Suprapubic skin (tissue), 4 donors: ENCODE measurements at regions not wholly inside any gene's neighbourhood (a gene's known extent, or its start where the extent isn't known, plus 50 kb on each side); places are given as distances from the start of the nearest gene placed in this dataset.

Source experiments
- DNase-seq, 2 donors: peaks; one replicate each; pipeline ENCODE4 v3.0.0-alpha.2; 2019; ENCODE audit warnings: low spot score in 2 of 2
- H3K27ac ChIP-seq: fragments of 200-600 bp; sonication (generic); one replicate; pipeline ENCODE4 v1.5.1; 2019
- H3K27me3 ChIP-seq: fragments of 200-600 bp; sonication (generic); one replicate; pipeline ENCODE4 v1.5.1; 2019
- H3K36me3 ChIP-seq: fragments of 200-600 bp; sonication (generic); one replicate; pipeline ENCODE4 v1.5.1; 2019
- H3K4me1 ChIP-seq: fragments of 200-600 bp; sonication (generic); one replicate; pipeline ENCODE4 v1.5.1; 2019
- H3K4me3 ChIP-seq: fragments of 200-600 bp; sonication (generic); one replicate; pipeline ENCODE4 v1.5.1; 2019; ENCODE audit warnings: mild to moderate bottlenecking
- H3K9me3 ChIP-seq: fragments of 200-600 bp; sonication (generic); one replicate; pipeline ENCODE4 v1.5.1; 2019
- CTCF ChIP-seq, 2 donors: fragments of 200-600 bp in 1 of 2; fragments of 450-650 bp in 1 of 2; sonication (generic) in 1 of 2; IDR thresholded peaks; one replicate each; pipeline ENCODE4 v1.5.1; 2016 to 2019; ENCODE audit warnings: antibody characterized with exemption in 2 of 2, mild to moderate bottlenecking in 1 of 2, moderate library complexity in 1 of 2
- EP300 ChIP-seq: sonication (generic); formaldehyde crosslinking; IDR thresholded peaks from one replicate; pipeline ENCODE4 v1.6.1; 2017; ENCODE audit warnings: antibody characterized with exemption
- POLR2A ChIP-seq, 2 donors: fragments of 450-650 bp; IDR thresholded peaks; one replicate each; pipeline ENCODE4 v1.6.1; 2017; ENCODE audit warnings: antibody characterized with exemption in 2 of 2, mild to moderate bottlenecking in 2 of 2, moderate library complexity in 2 of 2
- POLR2AphosphoS5 ChIP-seq, 3 donors: sonication (generic); formaldehyde crosslinking; IDR thresholded peaks; one replicate each; pipeline ENCODE4 v1.6.1; 2017; ENCODE audit warnings: antibody characterized with exemption in 3 of 3
- WGBS: methylation state at CpG from one replicate; pipeline ENCODE4 v1.1.5; 2018; 5-methylcytosine and 5-hydroxymethylcytosine counted together

- no peak for DNase-seq
- WGBS = 78% methylated on average over 5 of the region's 5 CpGs
- no peaks in the 10 kb centered on the region for H3K27me3 ChIP-seq
- no peak overlapping the region for H3K4me3 ChIP-seq
- no peaks in the 10 kb centered on the region for H3K9me3 ChIP-seq
- H3K4me1 ChIP-seq = no peaks in the 10 kb centered on the region
- TF ChIP-seq EP300 (no peak), POLR2AphosphoS5 (IDR thresholded peaks at IDR 0.05) (no peak), POLR2A (IDR thresholded peaks at IDR 0.05) (no peak), CTCF (IDR thresholded peaks at IDR 0.05) (no peak)
- H3K36me3 ChIP-seq = no peaks in the 10 kb centered on the region
- no peak overlapping the region for H3K27ac ChIP-seq
These were observed 163.8 kb downstream of the SUCLA2 start for GRCh38 chr13:47837104-47837880.

DNA sequence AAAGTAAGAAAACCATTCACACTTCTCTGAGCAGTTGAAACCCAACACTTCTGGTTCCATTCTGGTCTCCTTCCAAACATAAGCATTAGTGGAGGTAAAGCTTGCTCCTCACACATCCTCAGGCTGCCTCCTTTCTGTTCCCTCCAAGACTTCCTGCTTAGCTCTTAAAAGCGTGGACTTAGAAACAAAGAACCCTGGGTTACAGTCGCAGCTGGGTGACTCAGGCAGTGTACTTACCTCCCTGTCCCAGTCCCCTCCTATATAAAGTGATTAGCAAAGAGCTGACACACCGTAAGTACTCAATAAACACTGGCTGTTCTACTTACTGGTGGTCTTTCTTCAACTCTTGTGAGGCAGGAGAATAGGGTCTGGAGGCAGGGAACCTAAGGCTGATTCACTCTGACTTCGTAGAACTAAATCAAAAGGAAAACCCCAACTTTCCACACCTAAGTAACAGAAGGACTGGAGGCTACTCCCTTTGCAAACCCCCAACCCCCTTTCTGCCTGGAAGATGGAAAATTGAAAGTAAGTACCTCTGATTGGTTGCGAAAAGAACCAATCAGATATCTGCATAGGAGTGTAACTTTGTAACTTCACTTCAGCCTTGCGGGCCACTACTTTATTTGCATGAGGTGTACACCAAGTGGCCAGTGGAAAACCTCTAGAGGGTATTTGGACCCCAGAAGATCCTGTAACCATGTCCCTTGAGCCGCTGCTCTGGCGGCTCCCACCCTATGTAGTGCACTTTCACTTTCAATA, 165.4 kb downstream of the SUCLA2 start:
- H3K36me3 ChIP-seq = no peaks in the 10 kb centered on the region
- no peaks in the 10 kb centered on the region for H3K4me1 ChIP-seq
- no peaks in the 10 kb centered on the region for H3K27me3 ChIP-seq
- 87% methylated on average over 8 of the region's 8 CpGs for WGBS
- DNase-seq = no peak
- H3K27ac ChIP-seq = no peak overlapping the region
- TF ChIP-seq POLR2A (IDR thresholded peaks at IDR 0.05) = no peak
- TF ChIP-seq EP300 = no peak
- no peak for TF ChIP-seq CTCF (IDR thresholded peaks at IDR 0.05)
- no peak for TF ChIP-seq POLR2AphosphoS5 (IDR thresholded peaks at IDR 0.05)
- no peak overlapping the region for H3K4me3 ChIP-seq
- no peaks in the 10 kb centered on the region for H3K9me3 ChIP-seq

GRCh38 chr13:47832458-47832972, 168.6 kb downstream of the SUCLA2 start:
- no peaks in the 10 kb centered on the region for H3K4me1 ChIP-seq
- DNase-seq = no peak
- no peaks in the 10 kb centered on the region for H3K27me3 ChIP-seq
- H3K27ac ChIP-seq = no peak overlapping the region
- no peaks in the 10 kb centered on the region for H3K36me3 ChIP-seq
- H3K9me3 ChIP-seq = no peaks in the 10 kb centered on the region
- 12% methylated on average over 1 of the region's 1 CpG for WGBS
- no peak overlapping the region for H3K4me3 ChIP-seq
- TF ChIP-seq POLR2A (IDR thresholded peaks at IDR 0.05) (no peak), EP300 (no peak), CTCF (IDR thresholded peaks at IDR 0.05) (no peak), POLR2AphosphoS5 (IDR thresholded peaks at IDR 0.05) (no peak)

DNA sequence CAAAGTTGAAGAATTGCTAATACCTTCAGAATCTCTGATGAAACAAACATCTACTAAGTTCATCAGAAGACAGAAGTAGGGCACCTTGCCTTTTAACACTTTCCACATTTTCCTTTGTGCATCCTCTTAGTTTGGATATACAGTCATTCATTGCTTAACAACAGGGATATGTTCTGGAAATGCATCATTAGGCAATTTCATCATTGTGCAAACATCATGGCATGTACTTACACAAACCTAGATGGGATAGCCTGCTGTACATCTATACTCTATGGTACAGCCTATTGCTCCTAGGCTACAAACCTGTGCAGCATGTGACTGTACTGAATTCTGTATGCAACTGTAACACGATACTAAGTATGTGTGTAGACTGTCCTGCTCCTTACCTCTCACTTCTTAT, 169.8 kb downstream of the SUCLA2 start:
- no peak for DNase-seq
- H3K36me3 ChIP-seq = no peaks in the 10 kb centered on the region
- TF ChIP-seq POLR2AphosphoS5 (IDR thresholded peaks at IDR 0.05) = no peak
- no peak for TF ChIP-seq EP300
- no peak for TF ChIP-seq POLR2A (IDR thresholded peaks at IDR 0.05)
- no peak for TF ChIP-seq CTCF (IDR thresholded peaks at IDR 0.05)
- WGBS = 50% methylated on average over 1 of the region's 1 CpG
- no peaks in the 10 kb centered on the region for H3K4me1 ChIP-seq
- no peaks in the 10 kb centered on the region for H3K9me3 ChIP-seq
- H3K4me3 ChIP-seq = no peak overlapping the region
- no peaks in the 10 kb centered on the region for H3K27me3 ChIP-seq
- H3K27ac ChIP-seq = no peak overlapping the region

DNA sequence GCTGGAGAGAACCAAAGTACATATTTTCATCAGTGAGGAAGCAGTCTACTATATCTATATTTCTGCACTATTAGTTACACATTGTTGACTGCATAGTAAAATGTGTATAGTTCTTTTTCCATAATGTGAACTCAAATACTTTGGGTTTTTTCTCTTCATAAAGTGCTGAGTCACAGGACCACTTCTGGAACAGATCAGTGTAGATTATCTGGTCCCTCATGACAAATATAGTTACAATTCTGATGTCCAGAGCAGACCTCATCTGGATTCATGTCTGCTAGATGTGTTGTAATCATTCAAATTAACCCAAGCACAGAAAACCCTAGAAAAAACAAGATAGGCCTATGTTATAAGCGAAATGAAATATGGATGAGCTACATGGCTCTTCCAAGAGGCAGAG, 171.4 kb downstream of the SUCLA2 start:
- TF ChIP-seq CTCF (IDR thresholded peaks at IDR 0.05) (no peak), POLR2AphosphoS5 (IDR thresholded peaks at IDR 0.05) (no peak), POLR2A (IDR thresholded peaks at IDR 0.05) (no peak), EP300 (no peak)
- no peaks in the 10 kb centered on the region for H3K9me3 ChIP-seq
- H3K27ac ChIP-seq = no peak overlapping the region
- WGBS = 89% methylated on average over 1 of the region's 1 CpG
- H3K27me3 ChIP-seq = no peaks in the 10 kb centered on the region
- H3K4me1 ChIP-seq = no peaks in the 10 kb centered on the region
- no peak for DNase-seq
- no peak overlapping the region for H3K4me3 ChIP-seq
- H3K36me3 ChIP-seq = no peaks in the 10 kb centered on the region
